ENCODE measurements at regions not wholly inside any gene's neighbourhood (a gene's known extent, or its start where the extent isn't known, plus 50 kb on each side); places are given as distances from the start of the nearest gene placed in this dataset.

GRCh38 chr7:118472581-118472980 is 248.1 kb downstream of the ANKRD7 start:
- Histone ChIP-seq H3K4me1 (ENCODE audit: insufficient read depth, low read length) (no peaks in the 10 kb centered on the region), H3K27me3 (ENCODE audit: insufficient read depth, low read length) (no peaks in the 10 kb centered on the region), H3K4me3 (ENCODE audit: low read length) (no peak overlapping the region), H3K9me3 (ENCODE audit: low read depth, low read length) (no peaks in the 10 kb centered on the region)

DNA sequence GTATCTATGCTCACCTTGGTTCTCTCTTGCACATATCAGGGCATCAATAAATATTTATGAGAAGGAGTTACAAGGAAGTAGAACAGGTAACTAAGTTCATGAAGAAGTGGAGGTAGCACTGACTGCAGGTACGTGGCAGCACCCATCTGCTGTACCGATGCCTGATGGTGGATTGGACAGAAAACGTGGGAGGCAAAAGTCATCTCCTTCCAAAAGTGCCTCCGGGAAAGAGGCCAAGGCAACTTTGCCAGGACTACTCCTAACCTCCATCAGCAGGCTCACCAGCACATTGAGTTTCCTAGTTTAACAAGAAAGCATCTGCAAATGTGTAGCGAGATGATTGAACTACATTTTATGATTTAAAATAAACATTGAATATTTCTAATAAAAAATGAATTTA is 248.8 kb downstream of the ANKRD7 start:
- Histone ChIP-seq H3K27me3 (ENCODE audit: insufficient read depth, low read length) (no peaks in the 10 kb centered on the region), H3K4me3 (ENCODE audit: low read length) (no peak overlapping the region), H3K9me3 (ENCODE audit: low read depth, low read length) (no peaks in the 10 kb centered on the region), H3K4me1 (ENCODE audit: insufficient read depth, low read length) (no peaks in the 10 kb centered on the region)

DNA sequence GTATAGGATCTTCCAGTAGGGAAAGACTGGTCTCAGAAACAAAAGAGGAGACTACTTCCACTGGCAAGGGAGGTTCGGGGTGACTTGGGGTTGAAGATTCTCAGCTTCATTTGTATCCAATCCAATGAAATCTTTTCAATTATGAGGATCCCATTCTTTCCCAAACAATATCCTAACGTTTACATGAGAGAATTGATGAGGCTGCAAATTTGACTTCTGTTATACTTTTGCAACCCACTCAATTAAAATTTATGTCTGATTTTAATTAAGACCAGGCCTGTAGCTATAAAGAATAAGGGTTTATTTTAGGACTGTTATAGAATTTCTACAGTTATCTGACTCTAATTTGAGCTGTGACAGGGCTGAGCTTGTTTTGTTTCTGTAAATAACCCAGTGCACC is 251.5 kb downstream of the ANKRD7 start:
- Histone ChIP-seq H3K27me3 (ENCODE audit: insufficient read depth, low read length) (no peaks in the 10 kb centered on the region), H3K4me1 (ENCODE audit: insufficient read depth, low read length) (no peaks in the 10 kb centered on the region), H3K4me3 (ENCODE audit: low read length) (no peak overlapping the region), H3K9me3 (ENCODE audit: low read depth, low read length) (no peaks in the 10 kb centered on the region)

GRCh38 chr7:118477036-118477435 is 252.5 kb downstream of the ANKRD7 start:
- Histone ChIP-seq H3K27me3 (ENCODE audit: insufficient read depth, low read length) (no peaks in the 10 kb centered on the region), H3K9me3 (ENCODE audit: low read depth, low read length) (no peaks in the 10 kb centered on the region), H3K4me1 (ENCODE audit: insufficient read depth, low read length) (no peaks in the 10 kb centered on the region), H3K4me3 (ENCODE audit: low read length) (no peak overlapping the region)

- Histone ChIP-seq H3K4me1 (ENCODE audit: insufficient read depth, low read length) (no peaks in the 10 kb centered on the region), H3K27me3 (ENCODE audit: insufficient read depth, low read length) (no peaks in the 10 kb centered on the region), H3K4me3 (ENCODE audit: low read length) (no peak overlapping the region), H3K9me3 (ENCODE audit: low read depth, low read length) (no peaks in the 10 kb centered on the region)
Observed at GRCh38 chr7:118478236-118478635, 253.7 kb downstream of the ANKRD7 start.

- Histone ChIP-seq H3K4me3 (ENCODE audit: low read length) (no peak overlapping the region), H3K9me3 (ENCODE audit: low read depth, low read length) (no peaks in the 10 kb centered on the region), H3K27me3 (ENCODE audit: insufficient read depth, low read length) (no peaks in the 10 kb centered on the region)
Observed at GRCh38 chr7:118478931-118479330, 254.4 kb downstream of the ANKRD7 start.

GRCh38 chr7:118492466-118492865 is 268.0 kb downstream of the ANKRD7 start:
- Histone ChIP-seq H3K4me3 (ENCODE audit: low read length) (no peak overlapping the region), H3K9me3 (ENCODE audit: low read depth, low read length) (no peaks in the 10 kb centered on the region), H3K4me1 (ENCODE audit: insufficient read depth, low read length) (no peaks in the 10 kb centered on the region), H3K27me3 (ENCODE audit: insufficient read depth, low read length) (no peaks in the 10 kb centered on the region)

More at GRCh38 chr7:118478931-118479330, 254.4 kb downstream of the ANKRD7 start:
- H3K4me1 ChIP-seq (ENCODE audit: insufficient read depth, low read length): no peaks in the 10 kb centered on the region

GRCh38 chr7:118496138-118496644 is 271.7 kb downstream of the ANKRD7 start:
- no peaks in the 10 kb centered on the region for H3K9me3 ChIP-seq (ENCODE audit: low read depth, low read length)
- H3K27me3 ChIP-seq (ENCODE audit: insufficient read depth, low read length): no peaks in the 10 kb centered on the region
- H3K4me1 ChIP-seq (ENCODE audit: insufficient read depth, low read length): no peaks in the 10 kb centered on the region
- no peak overlapping the region for H3K4me3 ChIP-seq (ENCODE audit: low read length)

GRCh38 chr7:118502235-118502634 is 277.7 kb downstream of the ANKRD7 start:
- no peaks in the 10 kb centered on the region for H3K4me1 ChIP-seq (ENCODE audit: insufficient read depth, low read length)
- H3K27me3 ChIP-seq (ENCODE audit: insufficient read depth, low read length): no peaks in the 10 kb centered on the region
- no peak overlapping the region for H3K4me3 ChIP-seq (ENCODE audit: low read length)
- H3K9me3 ChIP-seq (ENCODE audit: low read depth, low read length): no peaks in the 10 kb centered on the region

DNA sequence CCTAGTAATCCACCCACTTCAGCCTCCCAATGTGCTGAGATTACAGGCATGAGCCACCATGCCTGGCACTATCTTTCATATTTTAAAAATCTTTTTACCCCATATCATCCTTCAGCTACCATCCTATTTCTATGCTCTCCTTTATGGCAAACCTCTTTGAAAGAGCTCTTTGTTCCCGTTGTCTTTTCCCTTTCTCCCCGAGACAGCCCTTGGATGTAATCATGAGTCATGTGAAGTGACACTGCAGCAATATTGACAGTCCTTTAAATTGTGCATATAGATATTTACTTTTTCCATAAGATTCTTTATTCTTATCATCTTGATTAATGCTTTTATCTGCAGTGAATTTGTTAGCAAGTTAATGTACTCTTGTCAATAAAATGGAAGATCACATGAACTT is 286.6 kb downstream of the ANKRD7 start:
- Histone ChIP-seq H3K4me1 (ENCODE audit: insufficient read depth, low read length) (no peaks in the 10 kb centered on the region), H3K9me3 (ENCODE audit: low read depth, low read length) (no peaks in the 10 kb centered on the region), H3K4me3 (ENCODE audit: low read length) (no peak overlapping the region), H3K27me3 (ENCODE audit: insufficient read depth, low read length) (no peaks in the 10 kb centered on the region)

DNA sequence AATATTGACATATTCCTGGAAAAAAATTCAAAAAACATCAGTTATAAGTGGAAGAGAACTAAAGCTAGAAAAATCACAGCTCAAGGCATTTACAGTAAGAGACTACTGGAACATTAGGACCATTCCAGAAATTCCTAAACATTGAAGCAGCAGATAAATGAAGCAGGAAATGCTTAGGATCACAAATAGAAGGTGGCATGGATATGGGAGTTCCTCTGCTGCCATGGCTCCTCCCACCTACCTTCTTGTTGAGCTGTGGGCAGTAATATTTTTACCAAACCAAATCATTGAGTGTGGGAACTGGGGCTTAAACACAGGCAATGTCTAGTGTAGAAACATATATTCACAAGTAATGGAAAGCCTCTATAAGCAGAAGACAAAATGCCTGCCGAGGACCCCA is 292.8 kb downstream of the ANKRD7 start:
- no peaks in the 10 kb centered on the region for H3K4me1 ChIP-seq (ENCODE audit: insufficient read depth, low read length)
- H3K4me3 ChIP-seq (ENCODE audit: low read length): no peak overlapping the region
- H3K27me3 ChIP-seq (ENCODE audit: insufficient read depth, low read length): no peaks in the 10 kb centered on the region
- no peaks in the 10 kb centered on the region for H3K9me3 ChIP-seq (ENCODE audit: low read depth, low read length)

GRCh38 chr7:118525020-118525419 is 300.5 kb downstream of the ANKRD7 start:
- Histone ChIP-seq H3K27me3 (ENCODE audit: insufficient read depth, low read length) (no peaks in the 10 kb centered on the region), H3K4me3 (ENCODE audit: low read length) (no peak overlapping the region), H3K4me1 (ENCODE audit: insufficient read depth, low read length) (no peaks in the 10 kb centered on the region), H3K9me3 (ENCODE audit: low read depth, low read length) (no peaks in the 10 kb centered on the region)

GRCh38 chr7:118531566-118531965 is 307.1 kb downstream of the ANKRD7 start:
- Histone ChIP-seq H3K4me1 (ENCODE audit: insufficient read depth, low read length) (no peaks in the 10 kb centered on the region), H3K27me3 (ENCODE audit: insufficient read depth, low read length) (no peaks in the 10 kb centered on the region), H3K9me3 (ENCODE audit: low read depth, low read length) (no peaks in the 10 kb centered on the region), H3K4me3 (ENCODE audit: low read length) (no peak overlapping the region)

DNA sequence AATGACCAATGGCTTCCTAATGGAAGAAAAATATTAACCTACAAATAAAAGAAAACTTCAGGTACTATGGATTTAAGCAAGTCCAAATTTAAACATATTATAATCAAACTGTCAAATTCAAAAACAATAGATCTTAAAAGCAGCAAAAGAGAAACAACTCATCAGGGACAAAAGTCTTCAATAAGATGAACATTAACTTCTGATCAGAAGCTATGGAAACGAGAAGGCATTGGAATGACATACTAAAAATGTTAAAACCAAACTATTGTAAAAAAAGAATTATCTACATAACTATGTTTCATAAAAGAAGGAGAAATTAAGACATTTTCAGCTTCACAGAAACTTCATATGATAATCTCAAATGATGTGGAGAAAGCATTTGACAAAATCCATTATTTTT is 334.7 kb downstream of the ANKRD7 start:
- Histone ChIP-seq H3K4me3 (ENCODE audit: low read length) (no peak overlapping the region), H3K4me1 (ENCODE audit: insufficient read depth, low read length) (no peaks in the 10 kb centered on the region), H3K9me3 (ENCODE audit: low read depth, low read length) (peaks cover 7% of the 10 kb centered on the region)

GRCh38 chr7:118563311-118563710 is 338.8 kb downstream of the ANKRD7 start:
- no peaks in the 10 kb centered on the region for H3K4me1 ChIP-seq (ENCODE audit: insufficient read depth, low read length)
- no peak overlapping the region for H3K4me3 ChIP-seq (ENCODE audit: low read length)
- no peaks in the 10 kb centered on the region for H3K27me3 ChIP-seq (ENCODE audit: insufficient read depth, low read length)
- peaks cover 7% of the 10 kb centered on the region for H3K9me3 ChIP-seq (ENCODE audit: low read depth, low read length)

More for the DNA sequence above, 334.7 kb downstream of the ANKRD7 start:
- no peaks in the 10 kb centered on the region for H3K27me3 ChIP-seq (ENCODE audit: insufficient read depth, low read length)

DNA sequence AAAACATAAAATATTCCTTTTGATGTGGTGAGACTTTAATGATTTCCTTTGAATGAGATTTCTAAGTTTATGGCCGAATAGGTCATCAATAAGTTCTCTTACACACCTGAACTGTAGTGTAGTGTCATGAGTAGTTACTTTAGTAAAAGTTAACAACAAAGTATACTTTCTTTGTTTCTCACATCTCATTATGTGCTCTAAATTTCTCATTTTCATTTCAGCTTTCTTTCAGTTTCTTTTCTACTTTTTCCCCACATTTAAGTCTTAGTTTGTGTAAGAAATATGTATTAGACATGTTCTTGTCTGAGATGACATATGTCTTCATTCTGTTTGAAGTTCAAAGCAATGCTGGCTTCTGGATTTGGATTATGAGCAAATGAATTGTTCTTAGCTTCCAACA is 348.1 kb downstream of the ANKRD7 start:
- H3K4me1 ChIP-seq (ENCODE audit: insufficient read depth, low read length): no peaks in the 10 kb centered on the region
- no peaks in the 10 kb centered on the region for H3K27me3 ChIP-seq (ENCODE audit: insufficient read depth, low read length)
- no peak overlapping the region for H3K4me3 ChIP-seq (ENCODE audit: low read length)
- H3K9me3 ChIP-seq (ENCODE audit: low read depth, low read length): no peaks in the 10 kb centered on the region
